HG03342 (cell line): ENCODE measurements at regions not wholly inside any gene's neighbourhood (a gene's known extent, or its start where the extent isn't known, plus 50 kb on each side); places are given as distances from the start of the nearest gene placed in this dataset.

Experiments
- ATAC-seq: cut with Tn5 transposase; IDR thresholded peaks from one replicate; pipeline ENCODE4 v1.9.1; 2021; ENCODE audit warnings: mild to moderate bottlenecking, moderate library complexity; ENCODE audit not compliant: unreplicated experiment

DNA sequence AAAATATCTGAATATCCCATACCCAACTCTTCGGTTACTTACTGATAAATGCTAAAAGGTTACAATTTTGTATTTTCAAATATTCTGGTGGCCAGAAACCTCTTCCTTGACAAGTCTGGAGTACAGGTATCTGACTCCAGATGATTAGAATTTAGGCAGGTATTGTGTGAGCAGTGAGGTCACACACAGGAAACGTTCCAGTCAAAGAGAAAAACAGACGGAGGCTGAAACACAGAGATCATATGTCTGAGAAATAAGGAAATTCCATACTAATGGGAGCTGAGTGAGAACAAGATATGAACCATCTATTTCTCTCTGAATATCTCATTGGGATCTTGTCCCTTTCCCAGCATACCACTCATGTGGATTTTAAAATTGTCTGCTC is 89.4 kb upstream of the IGLL5 start:
- ATAC-seq = no peak

DNA sequence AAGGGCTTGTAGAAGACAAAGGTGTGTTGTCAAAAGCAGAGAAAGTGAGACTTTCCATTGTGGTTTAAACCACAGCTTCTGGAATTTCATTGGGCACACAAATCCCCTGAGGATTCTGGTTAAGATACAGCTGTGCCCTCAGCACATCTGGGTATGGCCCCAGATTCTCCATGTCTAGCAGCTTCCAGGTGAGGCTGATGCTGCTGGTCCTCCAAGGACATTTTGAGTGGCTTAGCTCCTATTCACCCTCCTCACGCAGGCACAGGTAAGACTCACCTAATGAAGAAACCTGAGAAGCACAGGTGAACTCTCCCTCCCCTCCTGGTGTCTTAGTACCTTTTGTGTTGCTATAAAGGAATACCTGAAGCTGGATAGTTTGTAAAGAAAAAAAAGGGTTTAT is 88.9 kb upstream of the IGLL5 start:
- ATAC-seq = no peak

DNA sequence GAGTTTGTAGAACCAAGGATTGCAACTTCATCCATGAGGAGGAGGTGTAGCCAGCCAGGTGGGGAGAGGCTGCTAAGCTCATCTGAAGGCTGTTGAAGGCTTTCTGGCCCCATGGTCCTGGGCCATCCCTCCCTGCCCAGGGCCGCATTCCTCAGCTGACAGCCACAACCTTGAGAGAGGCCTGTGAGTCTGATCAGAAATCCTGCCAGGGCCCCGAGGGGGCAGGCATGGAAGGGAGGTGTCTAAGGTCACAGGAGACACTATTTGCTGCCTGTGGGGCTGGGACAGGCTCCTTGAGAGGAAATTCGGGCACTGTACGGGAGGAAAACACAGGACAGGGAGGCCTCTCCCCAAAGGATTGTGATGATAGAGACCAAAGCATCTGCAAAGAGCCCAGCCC is 88.1 kb upstream of the IGLL5 start:
- ATAC-seq = no peak

DNA sequence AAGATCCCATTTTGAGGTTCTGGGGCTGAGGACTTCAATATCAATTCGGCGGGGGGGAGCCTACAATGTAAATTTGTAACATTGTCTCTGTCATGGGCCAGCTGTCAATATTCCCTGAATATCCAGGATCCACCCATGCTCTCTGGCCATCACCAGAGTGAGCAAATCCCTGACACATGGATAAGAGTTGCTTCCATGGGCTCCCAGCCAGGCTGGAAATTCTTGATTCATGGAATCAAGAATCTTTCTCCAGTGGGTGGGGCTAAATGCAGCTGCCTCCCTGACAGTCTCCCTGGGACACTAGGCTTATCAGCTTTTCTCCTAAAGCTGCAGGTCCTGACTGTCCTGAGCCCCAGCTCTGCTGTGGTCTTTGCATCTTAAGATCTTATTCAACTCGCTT is 86.9 kb upstream of the IGLL5 start:
- ATAC-seq = no peak

DNA sequence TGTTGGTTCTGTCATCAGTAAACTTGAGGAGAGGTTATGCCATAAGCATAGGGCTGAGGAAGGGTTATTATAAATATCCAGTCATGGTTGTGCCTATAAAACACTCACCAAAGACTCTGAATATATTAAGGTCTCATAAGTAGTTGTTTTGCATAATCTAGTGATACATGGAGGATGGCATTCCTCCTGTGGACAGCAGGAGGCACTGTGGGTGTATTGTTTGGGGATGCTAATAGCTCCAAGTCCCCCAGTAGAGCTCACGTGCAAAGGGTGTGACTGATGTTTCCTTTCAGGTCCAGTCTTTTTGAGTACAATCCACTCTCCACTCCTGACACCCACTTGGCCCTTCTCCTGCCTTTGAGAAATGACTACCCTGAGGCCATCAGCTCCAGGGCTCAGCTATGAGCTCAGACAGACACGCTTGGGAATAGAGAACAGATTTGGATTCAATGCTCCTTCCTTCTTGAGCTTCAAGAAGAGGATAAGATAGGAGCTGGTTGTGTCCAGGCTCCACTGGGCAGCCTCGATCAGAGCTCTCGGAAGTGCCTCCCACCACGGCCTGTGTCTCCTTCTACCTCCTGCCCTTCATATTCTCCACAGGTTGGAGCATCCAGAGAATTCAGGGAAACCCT is 85.2 kb upstream of the IGLL5 start:
- ATAC-seq = no peak

DNA sequence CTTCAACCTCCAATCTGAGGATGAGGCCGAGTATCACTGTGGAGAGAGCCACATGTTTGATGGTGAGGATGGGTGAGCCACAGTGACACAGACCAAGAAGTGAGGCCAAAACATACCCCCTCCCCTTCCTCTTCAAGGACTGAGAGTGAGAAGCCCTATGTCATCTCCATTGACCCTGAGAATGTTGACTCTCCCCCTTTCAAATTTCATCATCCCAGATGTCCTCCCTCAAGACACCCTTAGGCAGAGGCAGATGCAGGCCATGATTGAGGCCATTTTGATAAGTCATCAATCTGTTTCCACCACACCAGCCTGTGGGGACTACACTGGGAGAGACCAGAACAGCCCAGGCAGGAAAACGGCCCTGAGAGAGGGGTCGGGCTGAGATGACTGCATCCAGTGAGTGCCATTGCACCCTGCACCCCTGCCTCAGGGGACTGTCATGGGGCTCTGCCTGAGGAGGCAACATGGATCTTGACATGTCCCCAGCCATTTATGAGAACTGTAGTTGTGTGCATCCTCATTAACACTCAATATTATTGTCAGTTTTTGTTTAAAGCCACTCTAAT is 84.2 kb upstream of the IGLL5 start:
- ATAC-seq = no peak

DNA sequence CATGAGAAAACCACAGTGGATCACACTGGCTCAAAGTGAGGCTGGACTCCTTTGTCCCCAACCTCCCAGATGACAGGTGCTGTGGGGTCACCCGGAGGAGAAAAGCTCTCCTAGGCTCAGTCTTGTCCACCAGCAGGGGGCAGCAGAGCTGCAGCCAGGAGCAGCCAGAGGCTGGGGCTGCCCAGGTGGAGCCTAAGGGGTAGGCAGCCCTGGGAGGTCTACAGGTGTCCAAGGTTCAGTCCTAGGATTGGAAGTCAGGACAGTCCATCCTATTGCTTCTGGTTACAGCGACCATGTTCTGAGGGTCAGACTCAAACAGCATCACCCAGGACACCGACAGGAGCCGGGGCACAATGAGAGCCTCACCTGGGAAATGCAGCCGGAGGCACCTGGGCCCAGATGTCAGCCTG is 77.6 kb upstream of the IGLL5 start:
- no peak for ATAC-seq

DNA sequence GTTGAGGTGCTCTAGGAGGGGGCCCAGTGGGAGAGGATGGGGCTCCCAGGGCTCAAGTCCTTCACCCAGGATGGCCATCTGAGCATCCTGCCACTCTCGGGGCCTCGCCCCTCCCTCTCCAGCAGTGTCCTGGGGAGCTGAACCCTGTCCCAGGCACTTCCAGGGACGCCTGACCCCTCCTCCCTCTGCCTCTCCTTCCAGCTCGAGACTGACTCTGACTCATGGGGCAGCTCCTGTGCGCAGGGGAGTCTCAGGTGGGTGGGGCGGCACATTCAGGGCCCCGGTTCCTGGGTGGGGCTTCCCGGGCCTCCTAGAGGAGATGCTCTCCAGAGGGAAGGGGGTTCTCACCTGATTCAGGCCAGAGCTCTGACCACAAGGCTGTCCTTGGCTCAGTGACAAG is 77.1 kb upstream of the IGLL5 start:
- ATAC-seq = no peak

DNA sequence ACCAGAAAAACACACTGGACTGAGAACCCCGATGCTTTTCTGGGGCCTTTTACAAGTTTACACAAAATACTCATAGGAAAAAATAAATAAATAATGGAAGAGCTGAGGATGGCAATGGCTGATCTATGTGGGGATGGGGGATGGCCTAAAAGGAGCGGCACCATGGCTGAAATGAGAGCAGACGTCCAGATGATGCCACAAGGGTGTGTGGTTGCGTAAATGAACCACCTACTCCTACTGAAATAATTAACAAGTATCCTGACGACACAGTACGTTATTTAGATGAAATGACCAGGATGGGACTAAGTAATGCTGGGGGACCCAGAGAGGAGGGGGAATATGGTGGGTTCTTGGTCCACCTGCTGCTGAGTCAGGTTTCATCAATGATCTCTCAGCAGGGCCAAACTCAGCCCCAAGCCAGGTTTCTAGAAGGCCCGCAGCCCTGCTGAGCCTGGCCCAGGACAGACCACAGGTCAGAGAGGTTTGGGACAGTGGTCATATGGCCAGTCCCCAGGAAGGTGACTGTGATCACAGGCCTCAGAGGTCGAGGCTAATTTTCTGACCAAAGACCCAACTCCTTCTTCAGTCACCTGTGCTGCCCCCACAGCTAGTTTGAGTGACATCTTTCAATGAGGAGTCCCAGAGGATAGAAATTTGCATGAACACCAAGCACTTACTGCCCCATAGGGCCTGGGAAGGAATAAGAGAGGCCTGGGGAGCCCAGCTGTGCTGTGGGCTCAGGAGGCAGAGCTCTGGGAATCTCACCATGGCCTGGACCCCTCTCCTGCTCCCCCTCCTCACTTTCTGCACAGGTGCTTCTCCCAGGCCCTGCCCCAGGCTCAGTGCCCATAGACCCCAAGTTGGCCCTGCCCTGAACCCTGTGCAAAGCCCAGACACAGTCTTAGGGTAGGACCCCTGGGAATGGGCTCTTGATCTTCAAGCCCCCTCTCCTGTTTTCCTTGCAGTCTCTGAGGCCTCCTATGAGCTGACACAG is 76.3 kb upstream of the IGLL5 start:
- ATAC-seq = no peak

DNA sequence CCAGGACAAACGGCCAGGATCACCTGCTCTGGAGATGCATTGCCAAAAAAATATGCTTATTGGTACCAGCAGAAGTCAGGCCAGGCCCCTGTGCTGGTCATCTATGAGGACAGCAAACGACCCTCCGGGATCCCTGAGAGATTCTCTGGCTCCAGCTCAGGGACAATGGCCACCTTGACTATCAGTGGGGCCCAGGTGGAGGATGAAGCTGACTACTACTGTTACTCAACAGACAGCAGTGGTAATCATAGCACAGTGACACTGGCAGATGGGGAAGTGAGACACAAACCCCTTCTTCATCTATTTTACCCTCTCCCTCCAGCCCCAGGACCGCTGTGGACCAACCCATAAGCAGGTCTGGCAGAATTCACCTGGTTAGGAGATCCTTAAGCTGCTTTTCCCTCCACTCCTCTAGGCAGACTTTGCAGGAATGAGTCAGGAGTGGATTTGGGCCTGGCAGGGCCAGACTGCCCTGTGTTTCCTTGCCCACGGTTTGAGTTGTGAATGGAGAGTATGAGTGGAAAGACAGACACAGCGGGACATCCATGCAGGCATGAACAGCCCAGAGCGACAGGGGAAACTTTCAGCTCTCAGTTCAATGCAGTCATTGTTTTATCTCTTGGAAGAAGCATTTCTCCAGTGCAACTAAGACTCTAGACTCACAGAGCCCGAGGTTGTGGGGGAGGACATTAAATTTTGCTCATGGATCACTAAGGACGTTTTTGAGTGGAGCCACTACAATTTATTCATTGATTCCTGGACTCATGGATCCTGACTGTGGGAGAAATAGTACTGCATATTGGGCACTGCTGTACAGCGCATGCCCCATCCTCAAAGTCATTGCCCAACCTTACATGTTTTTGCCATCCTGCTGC is 75.3 kb upstream of the IGLL5 start:
- no peak for ATAC-seq

DNA sequence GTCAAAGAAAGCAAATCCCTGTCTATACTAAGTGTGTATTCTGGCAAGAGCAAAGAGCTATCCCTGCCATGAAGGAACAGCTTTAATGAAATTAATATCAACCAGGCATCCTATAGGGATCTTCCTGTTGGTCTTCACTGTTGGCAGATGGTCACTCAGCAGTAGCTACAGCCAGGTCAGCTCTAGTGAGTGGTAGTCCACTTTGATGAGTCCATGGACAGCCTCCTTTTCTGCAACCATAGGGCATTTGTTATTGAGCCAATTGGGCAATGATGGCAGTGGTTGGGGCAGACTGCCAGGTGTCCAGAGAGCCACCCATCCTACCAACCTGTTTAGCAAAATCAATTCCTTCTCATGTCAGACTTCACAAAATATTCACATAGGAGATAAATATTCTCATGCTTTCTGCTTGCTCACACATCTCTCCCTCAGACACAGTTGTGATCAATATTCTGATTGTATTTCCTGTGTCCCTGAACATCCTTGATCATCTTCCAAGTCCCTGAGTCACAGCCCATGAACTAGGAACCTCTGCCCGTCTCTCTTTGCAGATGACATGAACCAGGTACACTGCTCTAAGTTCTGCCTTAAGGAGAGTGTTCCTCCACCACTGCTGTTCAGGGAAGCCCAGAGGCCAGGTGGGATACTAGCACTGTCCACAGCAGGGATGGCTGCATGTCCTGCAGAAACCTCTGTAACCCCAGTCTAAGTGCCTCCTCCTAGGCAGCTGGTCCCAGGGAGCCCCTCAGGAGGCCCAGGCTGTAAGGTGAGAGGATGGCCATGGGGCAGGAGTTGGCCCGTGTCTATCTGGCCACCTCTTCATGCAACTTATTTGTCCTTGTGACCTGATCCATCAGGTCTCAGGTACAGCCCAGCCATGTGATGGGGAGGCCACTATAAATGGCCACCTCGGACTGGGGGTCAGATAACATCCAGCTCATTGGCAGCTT is 74.2 kb upstream of the IGLL5 start:
- ATAC-seq = no peak

DNA sequence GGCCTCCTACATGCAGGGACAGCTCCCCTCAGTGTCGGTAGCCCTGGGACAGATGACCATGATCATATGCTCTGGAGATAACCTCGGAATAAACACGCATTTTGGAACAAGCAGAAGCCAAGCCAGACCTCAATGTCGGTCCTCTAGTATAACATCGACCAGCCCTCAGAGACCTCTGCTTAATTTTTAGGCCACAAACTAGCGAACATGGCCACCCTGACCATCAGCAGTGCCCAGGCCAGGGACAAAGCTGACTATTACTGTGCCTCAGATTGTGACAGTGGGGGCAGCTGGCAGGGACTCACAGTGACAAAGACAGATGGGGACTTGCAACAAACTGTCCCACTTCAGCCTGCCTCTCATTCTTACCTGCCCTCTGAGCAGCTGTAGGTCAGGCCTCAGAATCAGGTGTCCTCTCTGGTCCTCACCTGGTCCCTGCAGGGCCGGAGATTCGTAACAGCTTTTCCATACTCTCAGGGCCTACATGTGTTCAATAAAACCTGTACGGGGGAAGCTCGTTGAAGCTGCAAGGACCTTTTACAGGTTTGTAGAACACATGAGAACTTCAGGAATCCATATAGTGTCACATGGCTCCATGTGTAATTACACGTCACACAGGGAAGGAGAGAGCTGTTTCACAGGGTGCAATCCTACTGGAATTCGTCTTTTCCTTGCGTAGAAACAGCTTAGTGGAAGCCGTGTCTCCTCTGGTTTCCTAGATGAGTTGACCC is 72.8 kb upstream of the IGLL5 start:
- no peak for ATAC-seq

DNA sequence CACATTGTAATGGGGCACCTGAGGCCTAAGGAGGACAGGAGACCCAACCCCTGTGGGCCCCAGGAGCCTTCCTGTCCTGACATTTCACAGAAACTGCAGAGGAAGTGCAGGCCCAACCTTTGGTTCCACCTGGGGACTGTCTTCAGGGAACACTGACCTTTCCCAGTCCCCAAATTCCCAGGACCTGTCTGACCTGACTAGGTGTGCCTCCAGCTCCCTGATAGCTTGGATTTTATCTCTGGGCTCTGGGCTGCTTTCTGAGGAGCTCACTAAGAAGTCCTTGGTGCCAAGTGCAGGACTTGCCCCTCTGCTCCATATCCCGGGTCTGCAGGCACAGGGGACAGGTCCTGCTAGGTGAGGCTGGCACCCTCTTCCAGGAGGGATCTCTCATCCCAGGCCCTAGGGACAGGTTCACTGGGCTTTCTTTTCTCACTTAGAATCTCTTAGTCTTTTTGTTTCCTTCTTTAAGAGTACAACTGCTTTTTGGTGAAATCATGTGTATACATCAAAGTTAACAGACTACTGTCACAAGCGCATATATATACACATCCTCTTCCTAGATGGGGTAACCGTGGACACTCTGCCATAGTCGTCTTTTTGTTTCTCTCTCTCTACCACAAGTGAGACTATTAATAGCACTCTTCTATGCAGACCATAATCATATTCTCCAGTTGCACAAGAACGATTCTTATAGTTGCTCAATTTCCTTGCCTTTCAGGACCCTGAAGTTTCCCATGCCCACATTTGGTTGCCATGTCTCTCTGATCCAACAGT is 72.0 kb upstream of the IGLL5 start:
- no peak for ATAC-seq

DNA sequence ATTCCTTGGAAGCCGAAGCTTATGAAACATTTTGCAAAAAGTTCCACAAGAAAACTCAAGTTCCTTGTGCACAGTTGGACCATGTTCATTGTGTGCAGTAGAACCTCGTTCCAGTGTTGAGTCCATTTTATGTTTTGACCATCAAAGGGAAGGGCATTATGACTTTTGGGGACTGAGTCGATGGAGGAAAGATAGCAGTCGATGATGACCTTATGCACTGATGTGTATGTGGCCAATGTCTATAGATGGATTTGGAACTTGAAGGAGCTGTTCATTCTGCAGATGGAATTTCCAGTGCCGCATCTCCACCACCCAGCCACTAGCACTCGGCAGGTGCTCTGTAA is 71.5 kb upstream of the IGLL5 start:
- no peak for ATAC-seq

DNA sequence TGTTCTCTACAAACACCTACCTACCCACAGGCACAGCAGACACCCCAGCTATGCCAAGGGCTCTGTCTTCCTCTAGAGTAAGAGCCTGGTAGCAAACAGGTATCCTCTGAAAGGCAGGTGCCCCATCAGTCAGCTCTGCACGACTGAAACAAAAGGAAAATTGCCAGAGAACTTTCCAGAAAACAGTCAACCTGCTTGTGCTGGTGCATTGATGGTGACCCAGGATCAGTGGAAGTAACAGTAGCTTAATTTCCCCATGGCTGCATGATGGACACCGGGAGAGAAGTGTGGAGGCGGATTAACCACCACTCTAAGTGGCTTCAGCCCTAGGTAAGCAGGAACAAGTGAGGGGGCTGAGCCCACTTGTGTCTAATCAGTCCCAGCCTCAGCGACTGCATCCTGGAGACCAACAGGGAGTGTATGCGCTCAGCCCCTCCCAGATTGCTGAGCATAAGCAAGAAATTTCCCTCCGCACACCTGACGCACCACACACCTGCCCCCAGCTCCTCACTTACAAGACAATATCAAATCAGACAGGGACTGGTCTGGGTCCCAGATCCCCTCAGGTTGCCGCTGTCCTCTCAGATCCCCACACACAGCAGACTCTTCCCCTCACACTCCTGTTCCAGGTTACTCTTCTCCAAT is 70.7 kb upstream of the IGLL5 start:
- no peak for ATAC-seq

DNA sequence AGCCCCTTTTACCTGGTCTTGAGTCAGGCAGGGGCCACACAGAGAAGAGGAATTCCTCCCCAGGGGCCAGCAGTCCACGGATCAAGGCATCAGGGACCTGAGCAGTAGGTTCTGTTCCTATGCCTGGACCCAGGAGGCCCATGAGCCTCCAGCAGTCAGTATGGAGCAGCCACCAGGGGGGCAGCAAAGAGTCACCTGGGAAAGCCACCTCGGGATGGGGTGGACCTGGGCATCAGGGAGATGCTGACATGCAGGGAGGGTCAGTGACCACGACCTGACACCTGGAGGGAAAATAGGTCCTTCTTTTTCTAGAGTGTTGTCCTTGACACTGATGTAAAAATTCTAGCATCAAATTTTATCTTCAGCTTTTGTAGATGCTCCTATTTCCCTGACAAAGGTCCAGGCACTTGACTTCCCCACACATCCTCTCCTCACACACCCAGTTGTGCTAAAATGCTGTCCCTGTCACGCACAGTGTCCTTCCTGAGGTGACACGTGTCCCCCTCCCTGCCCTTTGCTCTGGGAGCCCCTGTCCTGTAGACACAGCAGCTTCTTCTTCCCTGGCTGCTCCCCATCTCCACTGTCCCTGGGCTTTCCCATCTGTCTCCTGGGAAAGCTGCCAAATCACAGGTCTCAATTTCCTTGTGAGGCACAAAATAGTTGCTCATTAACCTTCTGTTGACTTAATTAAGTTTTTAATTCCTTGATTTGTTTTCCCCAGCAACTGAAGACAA is 70.0 kb upstream of the IGLL5 start:
- ATAC-seq = no peak

DNA sequence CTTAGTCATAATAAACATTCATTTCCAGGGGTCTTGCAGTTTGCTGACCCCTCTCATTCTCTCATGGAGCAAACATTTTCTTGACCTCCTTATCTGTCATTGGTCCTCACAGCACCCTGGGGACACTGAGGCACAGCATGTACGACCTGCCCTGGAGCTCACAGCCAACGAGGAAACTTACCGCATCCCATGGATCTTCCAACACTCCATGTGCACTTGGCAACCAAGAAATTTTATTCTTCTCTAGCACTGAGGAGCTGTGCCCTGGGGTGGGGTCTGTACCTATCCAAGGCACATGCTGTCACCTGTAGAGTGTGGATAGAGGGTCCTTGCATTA is 69.4 kb upstream of the IGLL5 start:
- no peak for ATAC-seq
